Forelimb muscle (tissue), 1 donor: ENCODE measurements at regions not wholly inside any gene's neighbourhood (a gene's known extent, or its start where the extent isn't known, plus 50 kb on each side); places are given as distances from the start of the nearest gene placed in this dataset.

ENCODE experiments used
- DNase-seq: peaks from one replicate; pipeline ENCODE4 v3.0.0-alpha.2; 2013; ENCODE audit warnings: low read depth

- no peak for DNase-seq
Observed at GRCh38 chr2:43129676-43130547, 96.5 kb downstream of the ZFP36L2 start.

- DNase-seq = no peak
Observed at GRCh38 chr2:43128559-43128955, 97.8 kb downstream of the ZFP36L2 start.

GRCh38 chr2:43127941-43128558 is 98.4 kb downstream of the ZFP36L2 start:
- no peak for DNase-seq

- no peak for DNase-seq
Observed at GRCh38 chr2:43127208-43127940, 99.0 kb downstream of the ZFP36L2 start.

- DNase-seq = no peak
Observed at GRCh38 chr2:43126817-43127207, 99.6 kb downstream of the ZFP36L2 start.

GRCh38 chr2:43125090-43125998 is 101.1 kb downstream of the ZFP36L2 start:
- no peak for DNase-seq

- DNase-seq = no peak
Observed at GRCh38 chr2:43124687-43125057, 101.7 kb downstream of the ZFP36L2 start.

GRCh38 chr2:43123981-43124686 is 102.3 kb downstream of the ZFP36L2 start:
- no peak for DNase-seq

- no peak for DNase-seq
Observed at GRCh38 chr2:43123486-43123885, 102.9 kb downstream of the ZFP36L2 start.

- DNase-seq = no peak
Observed at GRCh38 chr2:43123028-43123427, 103.4 kb downstream of the ZFP36L2 start.

GRCh38 chr2:43121580-43122314 is 104.7 kb downstream of the ZFP36L2 start:
- no peak for DNase-seq

- no peak for DNase-seq
Observed at GRCh38 chr2:43119303-43119702, 107.1 kb downstream of the ZFP36L2 start.

- no peak for DNase-seq
Observed at GRCh38 chr2:43117521-43118143, 108.8 kb downstream of the ZFP36L2 start.

- DNase-seq = no peak
Observed at GRCh38 chr2:43116988-43117387, 109.4 kb downstream of the ZFP36L2 start.

- DNase-seq = no peak
Observed at GRCh38 chr2:43115881-43116280, 110.5 kb downstream of the ZFP36L2 start.

- DNase-seq = no peak
Observed at GRCh38 chr2:43114210-43114609, 112.2 kb downstream of the ZFP36L2 start.

GRCh38 chr2:43111788-43112554 is 114.4 kb downstream of the ZFP36L2 start:
- no peak for DNase-seq

- DNase-seq = peak; percentile 64
Observed at GRCh38 chr2:43110442-43110871, 115.9 kb downstream of the ZFP36L2 start.

- no peak for DNase-seq
Observed at GRCh38 chr2:43109261-43109743, 117.1 kb downstream of the ZFP36L2 start.
